ENCODE measurements at regions not wholly inside any gene's neighbourhood (a gene's known extent, or its start where the extent isn't known, plus 50 kb on each side); places are given as distances from the start of the nearest gene placed in this dataset.

DNA sequence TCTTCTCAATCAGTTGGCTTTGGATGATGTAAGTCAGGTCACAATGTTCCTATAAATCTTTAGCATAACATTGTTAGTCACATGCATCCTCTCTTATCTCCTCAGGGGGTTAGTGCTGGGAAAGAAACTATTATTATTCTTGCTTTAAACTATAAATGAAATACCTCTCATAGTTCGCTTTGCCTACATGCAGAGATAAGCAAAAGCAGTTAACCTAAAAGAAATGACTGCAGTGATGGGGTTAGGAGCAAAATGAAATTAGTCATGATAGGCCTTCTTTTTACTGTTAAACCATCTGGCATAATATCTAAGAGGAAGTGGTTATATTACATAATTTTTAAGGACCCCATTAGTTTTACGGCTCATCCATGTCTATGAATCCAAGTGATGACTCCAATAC is 91.7 kb upstream of the IGSF10 start:
- TF ChIP-seq SIN3A (IDR thresholded peaks at IDR 0.05; ENCODE audit: borderline replicate concordance, insufficient read depth, low read depth, low read length) (no peak), POLR2AphosphoS5 (IDR thresholded peaks at IDR 0.05; ENCODE audit: low read depth, low read length) (no peak), REST (IDR thresholded peaks at IDR 0.05; ENCODE audit: insufficient read depth in 1 of 2, low read depth in 2 of 2, low read length in 1 of 2) (no peak), TCF7L2 (IDR thresholded peaks at IDR 0.05; ENCODE audit: low read depth, low read length) (no peak)
- TF ChIP-seq, protein P1, sequence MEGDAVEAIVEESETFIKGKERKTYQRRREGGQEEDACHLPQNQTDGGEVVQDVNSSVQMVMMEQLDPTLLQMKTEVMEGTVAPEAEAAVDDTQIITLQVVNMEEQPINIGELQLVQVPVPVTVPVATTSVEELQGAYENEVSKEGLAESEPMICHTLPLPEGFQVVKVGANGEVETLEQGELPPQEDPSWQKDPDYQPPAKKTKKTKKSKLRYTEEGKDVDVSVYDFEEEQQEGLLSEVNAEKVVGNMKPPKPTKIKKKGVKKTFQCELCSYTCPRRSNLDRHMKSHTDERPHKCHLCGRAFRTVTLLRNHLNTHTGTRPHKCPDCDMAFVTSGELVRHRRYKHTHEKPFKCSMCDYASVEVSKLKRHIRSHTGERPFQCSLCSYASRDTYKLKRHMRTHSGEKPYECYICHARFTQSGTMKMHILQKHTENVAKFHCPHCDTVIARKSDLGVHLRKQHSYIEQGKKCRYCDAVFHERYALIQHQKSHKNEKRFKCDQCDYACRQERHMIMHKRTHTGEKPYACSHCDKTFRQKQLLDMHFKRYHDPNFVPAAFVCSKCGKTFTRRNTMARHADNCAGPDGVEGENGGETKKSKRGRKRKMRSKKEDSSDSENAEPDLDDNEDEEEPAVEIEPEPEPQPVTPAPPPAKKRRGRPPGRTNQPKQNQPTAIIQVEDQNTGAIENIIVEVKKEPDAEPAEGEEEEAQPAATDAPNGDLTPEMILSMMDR (IDR thresholded peaks at IDR 0.05): no peak
